Endothelial cell (in vitro differentiated cells): ENCODE measurements at regions not wholly inside any gene's neighbourhood (a gene's known extent, or its start where the extent isn't known, plus 50 kb on each side); places are given as distances from the start of the nearest gene placed in this dataset.

Source experiments
- DNase-seq: peaks from one replicate; pipeline ENCODE4 v3.0.0; 2021; ENCODE audit warnings: low spot score
- H3K27ac Mint-ChIP-seq: one replicate; pipeline ENCODE4 v1.8.0; 2021; ENCODE audit warnings: mixed read lengths, inconsistent platforms; ENCODE audit not compliant: unreplicated experiment
- H3K27me3 Mint-ChIP-seq: one replicate; pipeline ENCODE4 v1.8.0; 2021; ENCODE audit warnings: mild to moderate bottlenecking, moderate library complexity, mixed read lengths, inconsistent platforms; ENCODE audit not compliant: unreplicated experiment
- H3K36me3 Mint-ChIP-seq: one replicate; pipeline ENCODE4 v1.8.0; 2021; ENCODE audit warnings: mild to moderate bottlenecking, low read depth, mixed read lengths, inconsistent platforms; ENCODE audit not compliant: unreplicated experiment
- H3K4me1 Mint-ChIP-seq: one replicate; pipeline ENCODE4 v1.8.0; 2021; ENCODE audit warnings: mild to moderate bottlenecking, mixed read lengths, inconsistent platforms; ENCODE audit not compliant: unreplicated experiment
- H3K4me3 Mint-ChIP-seq: one replicate; pipeline ENCODE4 v1.8.0; 2021; ENCODE audit warnings: mild to moderate bottlenecking, mixed read lengths, inconsistent platforms; ENCODE audit not compliant: unreplicated experiment
- H3K9me3 Mint-ChIP-seq: one replicate; pipeline ENCODE4 v1.8.0; 2021; ENCODE audit warnings: mixed read lengths, inconsistent platforms; ENCODE audit not compliant: unreplicated experiment
- CTCF ChIP-seq: fragments of 200-600 bp; sonication (generic); IDR thresholded peaks from one replicate; pipeline ENCODE4 v1.5.0; 2021; ENCODE audit warnings: antibody characterized with exemption; ENCODE audit not compliant: unreplicated experiment

- TF ChIP-seq CTCF = no peak
- peaks cover 3% of the 10 kb centered on the region for H3K36me3 Mint-ChIP-seq
- no peak overlapping the region for H3K27ac Mint-ChIP-seq
- H3K4me3 Mint-ChIP-seq = no peak overlapping the region
- H3K27me3 Mint-ChIP-seq = peaks cover 4% of the 10 kb centered on the region
- H3K4me1 Mint-ChIP-seq = no peaks in the 10 kb centered on the region
- DNase-seq = no peak
- H3K9me3 Mint-ChIP-seq = no peaks in the 10 kb centered on the region
These were observed 282.7 kb upstream of the CCDC179 start for GRCh38 chr11:23143022-23143421.

GRCh38 chr11:23151819-23152218, 291.5 kb upstream of the CCDC179 start:
- peaks cover 4% of the 10 kb centered on the region for H3K36me3 Mint-ChIP-seq
- peaks cover 2% of the 10 kb centered on the region for H3K27me3 Mint-ChIP-seq
- no peak for DNase-seq
- H3K4me1 Mint-ChIP-seq = no peaks in the 10 kb centered on the region
- no peaks in the 10 kb centered on the region for H3K9me3 Mint-ChIP-seq
- H3K27ac Mint-ChIP-seq = no peak overlapping the region
- H3K4me3 Mint-ChIP-seq = no peak overlapping the region
- TF ChIP-seq CTCF = no peak

GRCh38 chr11:23155503-23155902, 295.2 kb upstream of the CCDC179 start:
- H3K9me3 Mint-ChIP-seq = no peaks in the 10 kb centered on the region
- no peak overlapping the region for H3K27ac Mint-ChIP-seq
- TF ChIP-seq CTCF = no peak
- no peaks in the 10 kb centered on the region for H3K4me1 Mint-ChIP-seq
- H3K4me3 Mint-ChIP-seq = no peak overlapping the region
- DNase-seq = no peak
- peaks cover 4% of the 10 kb centered on the region for H3K27me3 Mint-ChIP-seq
- peaks cover 4% of the 10 kb centered on the region for H3K36me3 Mint-ChIP-seq

- DNase-seq = no peak
- Mint-ChIP-seq H3K27ac (no peak overlapping the region), H3K4me1 (no peaks in the 10 kb centered on the region), H3K36me3 (peaks cover 5% of the 10 kb centered on the region), H3K9me3 (no peaks in the 10 kb centered on the region), H3K27me3 (no peaks in the 10 kb centered on the region), H3K4me3 (no peak overlapping the region)
- TF ChIP-seq CTCF = no peak
These were observed 303.7 kb upstream of the CCDC179 start for GRCh38 chr11:23164022-23164421.

GRCh38 chr11:23166376-23166775, 306.1 kb upstream of the CCDC179 start:
- Mint-ChIP-seq H3K4me1 (peaks cover 4% of the 10 kb centered on the region), H3K4me3 (no peak overlapping the region), H3K27me3 (no peaks in the 10 kb centered on the region), H3K27ac (no peak overlapping the region), H3K36me3 (peaks cover 5% of the 10 kb centered on the region), H3K9me3 (no peaks in the 10 kb centered on the region)
- no peak for DNase-seq
- TF ChIP-seq CTCF = no peak
